Peyer's patch (tissue), 4 donors: ENCODE measurements at regions not wholly inside any gene's neighbourhood (a gene's known extent, or its start where the extent isn't known, plus 50 kb on each side); places are given as distances from the start of the nearest gene placed in this dataset.

Source experiments
- DNase-seq, 3 donors: peaks; one replicate each; pipeline ENCODE4 v3.0.0-alpha.2; 2017 to 2019
- H3K27ac ChIP-seq, 4 donors: fragments of 200-600 bp; sonication (generic); one replicate each; pipeline ENCODE4 v1.5.1; 2016 to 2019
- H3K27me3 ChIP-seq, 2 donors: fragments of 200-600 bp; sonication (generic); one replicate each; pipeline ENCODE4 v1.5.1; 2019
- H3K36me3 ChIP-seq, 3 donors: fragments of 200-600 bp; sonication (generic); one replicate each; pipeline ENCODE4 v1.5.1; 2016 to 2019
- H3K4me1 ChIP-seq, 4 donors: fragments of 200-600 bp; sonication (generic); one replicate each; pipeline ENCODE4 v1.5.1; 2016 to 2019
- H3K4me3 ChIP-seq, 4 donors: fragments of 200-600 bp; sonication (generic); 1 replicate in 3 of 4; 2 replicates in 1 of 4; pipeline ENCODE4 v1.5.1; 2016 to 2019; ENCODE audit warnings: mild to moderate bottlenecking in 1 of 4
- H3K9me3 ChIP-seq, 4 donors: fragments of 200-600 bp; sonication (generic); one replicate each; pipeline ENCODE4 v1.5.1; 2016 to 2019; ENCODE audit warnings: mild to moderate bottlenecking in 1 of 4
- CTCF ChIP-seq, 6 experiments: fragments of 450-650 bp in 4 of 6; fragments of 200-600 bp in 2 of 6; sonication (generic) in 1 of 6; IDR thresholded peaks; one replicate each; pipeline ENCODE4 v1.5.1; 2017 to 2019; ENCODE audit warnings: antibody characterized with exemption in 6 of 6, mild to moderate bottlenecking in 3 of 6, moderate library complexity in 1 of 6
- POLR2A ChIP-seq, 2 donors: fragments of 450-650 bp; IDR thresholded peaks; one replicate each; pipeline ENCODE4 v1.5.1; 2017; ENCODE audit warnings: antibody characterized with exemption in 2 of 2, mild to moderate bottlenecking in 2 of 2, moderate library complexity in 2 of 2

- TF ChIP-seq CTCF (IDR thresholded peaks at IDR 0.05) (no peak), POLR2A (IDR thresholded peaks at IDR 0.05) (no peak)
- Histone ChIP-seq H3K4me3 (no peak overlapping the region), H3K27ac (peak overlapping the region in 3 of 4 donors; percentile 3 to 42 (median 10)), H3K9me3 (no peaks in the 10 kb centered on the region), H3K27me3 (no peaks in the 10 kb centered on the region), H3K36me3 (no peaks in the 10 kb centered on the region), H3K4me1 (peaks cover 0 to 15% (median 0%) of the 10 kb centered on the region in 4 donors)
- DNase-seq = no peak
These were observed 457.0 kb downstream of the PCNX1 start for GRCh38 chr14:71363946-71364925.

- DNase-seq = no peak
- H3K27ac ChIP-seq = no peak overlapping the region
- H3K9me3 ChIP-seq = no peaks in the 10 kb centered on the region
- H3K4me3 ChIP-seq = no peak overlapping the region
- no peaks in the 10 kb centered on the region for H3K36me3 ChIP-seq
- peaks cover 0 to 15% (median 0%) of the 10 kb centered on the region in 4 donors for H3K4me1 ChIP-seq
- H3K27me3 ChIP-seq = no peaks in the 10 kb centered on the region
- TF ChIP-seq CTCF (IDR thresholded peaks at IDR 0.05) (no peak), POLR2A (IDR thresholded peaks at IDR 0.05) (no peak)
These were observed 458.1 kb downstream of the PCNX1 start for GRCh38 chr14:71365361-71365760.

GRCh38 chr14:71366861-71367260, 459.6 kb downstream of the PCNX1 start:
- no peaks in the 10 kb centered on the region for H3K27me3 ChIP-seq

GRCh38 chr14:71371711-71372396, 464.6 kb downstream of the PCNX1 start:
- H3K4me3 ChIP-seq = no peak overlapping the region
- no peak overlapping the region for H3K27ac ChIP-seq
- no peak for DNase-seq
- H3K27me3 ChIP-seq = no peaks in the 10 kb centered on the region
- TF ChIP-seq CTCF (IDR thresholded peaks at IDR 0.05) = no peak
- no peak for TF ChIP-seq POLR2A (IDR thresholded peaks at IDR 0.05)
- H3K36me3 ChIP-seq = no peaks in the 10 kb centered on the region
- peaks cover 0 to under 1% (median 0%) of the 10 kb centered on the region in 4 donors for H3K9me3 ChIP-seq
- H3K4me1 ChIP-seq = peaks cover 0 to 13% (median 0%) of the 10 kb centered on the region in 4 donors

More at GRCh38 chr14:71366861-71367260, 459.6 kb downstream of the PCNX1 start:
- Histone ChIP-seq H3K36me3 (no peaks in the 10 kb centered on the region), H3K9me3 (no peaks in the 10 kb centered on the region), H3K4me1 (peaks cover 0 to 20% (median 0%) of the 10 kb centered on the region in 4 donors), H3K4me3 (no peak overlapping the region), H3K27ac (no peak overlapping the region)
- DNase-seq = no peak
- TF ChIP-seq POLR2A (IDR thresholded peaks at IDR 0.05) (no peak), CTCF (IDR thresholded peaks at IDR 0.05) (no peak)

GRCh38 chr14:71372411-71372838, 465.2 kb downstream of the PCNX1 start:
- Histone ChIP-seq H3K4me3 (no peak overlapping the region), H3K4me1 (peaks cover 0 to 13% (median 0%) of the 10 kb centered on the region in 4 donors), H3K27me3 (no peaks in the 10 kb centered on the region), H3K9me3 (peaks cover 0 to 4% (median 0%) of the 10 kb centered on the region in 4 donors), H3K27ac (peak overlapping the region in 1 of 4 donors; percentile 63), H3K36me3 (no peaks in the 10 kb centered on the region)
- TF ChIP-seq CTCF (IDR thresholded peaks at IDR 0.05) = no peak
- no peak for TF ChIP-seq POLR2A (IDR thresholded peaks at IDR 0.05)
- no peak for DNase-seq
